ENCODE measurements at regions not wholly inside any gene's neighbourhood (a gene's known extent, or its start where the extent isn't known, plus 50 kb on each side); places are given as distances from the start of the nearest gene placed in this dataset.

- no peak for TF ChIP-seq CTCF (IDR thresholded peaks at IDR 0.05; ENCODE audit: borderline replicate concordance, control extremely low read depth, extremely low read depth, insufficient read depth, missing control alignments)
These were observed 85.5 kb upstream of the PITX1 start for GRCh38 chr5:135119481-135119880.

GRCh38 chr5:135117590-135117989, 83.6 kb upstream of the PITX1 start:
- in situ Hi-C loops (cut with MboI; ENCODE audit: low sequenced_read_pairs, unreplicated experiment) = no loop called here

More at GRCh38 chr5:135119481-135119880, 85.5 kb upstream of the PITX1 start:
- in situ Hi-C loops (cut with MboI; ENCODE audit: low sequenced_read_pairs, unreplicated experiment) = no loop called here
- DNase-seq (ENCODE audit: low spot score) = no peak

GRCh38 chr5:135116160-135116561, 82.1 kb upstream of the PITX1 start:
- no peak for DNase-seq (ENCODE audit: low spot score)
- TF ChIP-seq CTCF (IDR thresholded peaks at IDR 0.05; ENCODE audit: borderline replicate concordance, control extremely low read depth, extremely low read depth, insufficient read depth, missing control alignments) = no peak

More at GRCh38 chr5:135117590-135117989, 83.6 kb upstream of the PITX1 start:
- no peak for TF ChIP-seq CTCF (IDR thresholded peaks at IDR 0.05; ENCODE audit: borderline replicate concordance, control extremely low read depth, extremely low read depth, insufficient read depth, missing control alignments)
- no peak for DNase-seq (ENCODE audit: low spot score)

GRCh38 chr5:135115591-135115990, 81.6 kb upstream of the PITX1 start:
- in situ Hi-C loops (cut with MboI; ENCODE audit: low sequenced_read_pairs, unreplicated experiment) = no loop called here
- TF ChIP-seq CTCF (IDR thresholded peaks at IDR 0.05; ENCODE audit: borderline replicate concordance, control extremely low read depth, extremely low read depth, insufficient read depth, missing control alignments) = no peak
- no peak for DNase-seq (ENCODE audit: low spot score)

More at GRCh38 chr5:135116160-135116561, 82.1 kb upstream of the PITX1 start:
- in situ Hi-C loops (cut with MboI; ENCODE audit: low sequenced_read_pairs, unreplicated experiment) = no loop called here

GRCh38 chr5:135114759-135115158, 80.7 kb upstream of the PITX1 start:
- no peak for DNase-seq (ENCODE audit: low spot score)
- in situ Hi-C loops (cut with MboI; ENCODE audit: low sequenced_read_pairs, unreplicated experiment) = no loop called here
- TF ChIP-seq CTCF (IDR thresholded peaks at IDR 0.05; ENCODE audit: borderline replicate concordance, control extremely low read depth, extremely low read depth, insufficient read depth, missing control alignments) = no peak

- in situ Hi-C loops (cut with MboI; ENCODE audit: low sequenced_read_pairs, unreplicated experiment) = no loop called here
- no peak for DNase-seq (ENCODE audit: low spot score)
- TF ChIP-seq CTCF (IDR thresholded peaks at IDR 0.05; ENCODE audit: borderline replicate concordance, control extremely low read depth, extremely low read depth, insufficient read depth, missing control alignments) = no peak
These were observed 78.1 kb upstream of the PITX1 start for GRCh38 chr5:135112008-135112725.
